NCI-H748 (cell line): ENCODE measurements at regions not wholly inside any gene's neighbourhood (a gene's known extent, or its start where the extent isn't known, plus 50 kb on each side); places are given as distances from the start of the nearest gene placed in this dataset.
"Not testable (repeated sequence)": the region's sequence is repeated elsewhere in the genome, so short reads cannot be mapped to it uniquely, and the experiment has no call there.

ENCODE experiments used
- DNase-seq: peaks from one replicate; lab custom pipeline; 2025; ENCODE audit not compliant: unreplicated experiment; lab: John Stamatoyannopoulos, UW

- DNase-seq, result no peak
These were observed 50.2 kb upstream of the DACT2 start for GRCh38 chr6:168369786-168370185.

GRCh38 chr6:168370310-168370991, 50.9 kb upstream of the DACT2 start:
- peak; percentile 74 for DNase-seq

DNA sequence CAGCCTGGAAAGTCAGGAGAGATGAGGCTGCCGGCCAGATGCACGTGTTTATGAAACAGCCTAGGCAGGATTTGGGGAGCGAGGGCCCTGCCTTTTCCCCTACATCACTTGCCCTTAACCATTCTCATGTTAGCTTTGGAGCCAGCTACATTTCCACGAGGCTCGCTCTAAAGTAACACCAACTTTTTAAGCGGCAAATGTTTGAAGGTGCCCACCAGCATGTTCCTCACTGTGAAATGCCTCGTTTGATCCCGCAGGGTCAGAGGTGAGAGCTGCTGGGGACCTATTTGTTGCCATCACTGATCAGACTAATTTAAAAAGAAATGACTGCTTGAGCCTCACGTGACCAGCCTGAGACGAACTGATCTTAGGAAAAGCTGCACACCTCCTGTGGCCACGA, 51.6 kb upstream of the DACT2 start:
- DNase-seq, result no peak

GRCh38 chr6:168371618-168371980, 52.0 kb upstream of the DACT2 start:
- DNase-seq, result no peak

DNA sequence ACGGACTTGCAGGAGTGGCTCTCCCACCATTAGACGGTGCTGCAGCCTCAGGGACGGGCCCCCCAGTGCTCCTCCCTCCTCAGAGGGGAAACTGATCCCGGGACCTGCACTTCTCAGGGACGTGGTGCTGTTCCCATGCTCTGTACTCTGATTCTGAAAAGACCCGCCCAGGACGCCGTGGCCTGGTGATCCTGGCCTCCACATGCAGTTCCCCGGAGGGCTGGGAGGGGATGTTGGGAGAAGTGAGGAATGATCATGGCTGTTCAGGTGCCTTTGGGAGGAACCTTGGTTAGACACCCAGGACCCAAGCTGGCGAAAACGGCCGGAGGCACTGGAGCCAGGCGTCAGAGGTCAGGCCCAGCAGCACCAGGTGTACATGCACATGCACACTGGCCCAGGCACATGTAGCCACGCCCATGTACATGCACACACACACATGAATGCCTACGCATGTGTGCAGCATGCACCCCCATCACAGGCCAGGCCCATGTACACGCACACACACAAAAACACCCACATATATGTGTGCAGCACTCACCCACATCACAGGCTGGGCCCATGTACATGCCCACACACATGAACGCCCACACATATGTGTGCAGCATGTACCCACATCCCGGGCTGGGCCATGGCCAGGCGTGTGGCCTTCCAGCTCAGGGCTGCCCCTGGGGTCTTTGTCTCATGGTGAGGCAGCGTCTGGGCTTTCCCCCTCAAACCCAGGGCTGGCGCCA, 52.6 kb upstream of the DACT2 start:
- DNase-seq, result no peak

DNA sequence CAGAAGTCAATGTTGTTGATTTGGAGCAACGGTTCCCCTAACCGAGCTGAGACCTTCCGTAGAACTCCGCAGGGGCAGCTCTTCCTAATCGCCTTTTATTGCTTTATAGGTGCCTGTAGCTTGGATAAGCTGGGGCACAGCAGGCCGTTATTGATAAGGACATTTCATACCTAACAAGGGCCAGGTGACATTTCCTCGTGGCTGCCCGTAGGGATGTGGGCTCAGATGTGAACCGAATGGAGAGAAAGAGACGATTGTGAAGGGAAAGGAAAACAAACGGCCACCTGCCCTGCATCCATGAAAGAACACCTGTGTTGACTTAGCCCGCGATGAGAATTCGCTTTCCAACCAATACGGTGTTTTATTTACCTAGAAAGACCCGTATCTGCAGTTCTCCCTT, 53.3 kb upstream of the DACT2 start:
- DNase-seq, result peak; percentile 97

GRCh38 chr6:168373389-168373788, 53.8 kb upstream of the DACT2 start:
- DNase-seq, result no peak

DNA sequence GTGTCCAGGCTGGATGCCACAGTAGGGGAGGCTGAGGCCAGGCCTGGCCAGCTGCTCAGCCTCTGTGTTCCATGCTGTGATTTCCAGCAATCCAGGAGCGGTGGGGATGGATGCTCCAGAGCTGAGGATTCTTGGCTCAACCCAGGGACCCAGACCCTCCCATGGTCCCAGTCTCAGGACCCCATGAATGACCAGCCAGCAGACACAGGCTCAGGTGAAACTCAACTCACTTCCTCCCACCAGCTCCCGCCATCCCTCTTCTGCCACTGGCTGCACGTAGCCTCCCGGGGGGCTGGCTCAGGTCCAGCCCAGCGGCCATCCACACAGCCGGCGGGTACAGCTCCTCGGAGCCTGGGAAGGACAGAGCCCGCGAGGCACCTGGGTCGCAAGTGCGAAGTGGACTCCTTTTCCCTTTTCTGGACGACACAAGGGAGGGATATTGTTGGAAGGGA, 54.5 kb upstream of the DACT2 start:
- peak; percentile 43 for DNase-seq

GRCh38 chr6:168374541-168375071, 55.0 kb upstream of the DACT2 start:
- no peak for DNase-seq

GRCh38 chr6:168376120-168376519, 56.5 kb upstream of the DACT2 start:
- peak; percentile 87 for DNase-seq

DNA sequence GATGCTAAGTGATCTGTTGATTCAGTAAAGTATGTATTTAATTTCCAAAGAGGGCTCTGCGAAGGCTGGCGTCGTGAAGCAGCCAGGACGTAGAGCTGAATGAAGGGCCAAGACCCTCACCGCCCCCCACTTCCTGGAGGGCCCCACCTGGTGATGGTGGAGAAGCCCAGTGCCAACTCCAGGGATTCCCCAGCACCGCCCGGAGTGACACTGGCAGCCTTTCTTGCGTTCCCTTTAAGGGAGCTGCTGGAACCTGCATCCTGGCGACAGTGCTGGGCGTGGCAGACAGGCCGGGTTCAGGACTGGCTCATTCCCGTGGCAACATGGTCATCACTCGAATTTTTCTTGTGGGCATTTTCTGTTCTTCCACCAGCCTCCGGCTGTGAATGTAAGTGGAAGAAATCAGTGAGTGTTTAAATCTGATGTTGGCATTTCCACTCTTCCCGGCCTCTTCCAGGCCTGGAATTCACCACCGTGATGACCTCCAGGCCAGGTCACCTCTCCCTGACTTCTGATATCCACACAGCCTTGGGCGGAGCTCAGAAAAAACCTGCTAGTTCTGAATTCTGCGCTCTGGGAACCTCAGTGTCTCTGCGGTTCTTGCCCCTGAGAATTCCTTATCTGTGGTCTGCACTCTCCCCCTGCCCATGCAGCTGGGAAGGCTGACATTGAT, 57.4 kb upstream of the DACT2 start:
- DNase-seq, result peak; percentile 49

DNA sequence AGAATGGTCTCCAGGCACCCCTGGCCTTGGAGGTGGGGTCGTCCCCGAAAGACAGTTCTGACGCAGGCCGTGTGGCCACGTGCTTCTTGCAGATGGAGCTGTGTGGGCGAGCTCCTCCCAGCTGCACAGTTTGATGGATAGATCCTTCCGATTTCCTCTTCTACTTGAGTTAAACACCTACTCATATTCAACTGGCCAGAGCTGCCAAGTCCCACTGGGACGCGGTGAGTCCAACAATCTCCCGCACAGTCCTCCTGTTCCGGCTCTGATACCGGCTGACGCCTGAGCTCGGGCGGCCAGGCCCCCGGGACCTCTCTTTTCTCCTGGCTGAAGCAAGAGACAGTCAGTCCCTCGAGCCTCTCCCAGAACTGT, 57.9 kb upstream of the DACT2 start:
- no peak for DNase-seq

GRCh38 chr6:168377856-168378832, 58.6 kb upstream of the DACT2 start:
- DNase-seq, result no peak

GRCh38 chr6:168379579-168379978, 60.0 kb upstream of the DACT2 start:
- not testable (repeated sequence) for DNase-seq

DNA sequence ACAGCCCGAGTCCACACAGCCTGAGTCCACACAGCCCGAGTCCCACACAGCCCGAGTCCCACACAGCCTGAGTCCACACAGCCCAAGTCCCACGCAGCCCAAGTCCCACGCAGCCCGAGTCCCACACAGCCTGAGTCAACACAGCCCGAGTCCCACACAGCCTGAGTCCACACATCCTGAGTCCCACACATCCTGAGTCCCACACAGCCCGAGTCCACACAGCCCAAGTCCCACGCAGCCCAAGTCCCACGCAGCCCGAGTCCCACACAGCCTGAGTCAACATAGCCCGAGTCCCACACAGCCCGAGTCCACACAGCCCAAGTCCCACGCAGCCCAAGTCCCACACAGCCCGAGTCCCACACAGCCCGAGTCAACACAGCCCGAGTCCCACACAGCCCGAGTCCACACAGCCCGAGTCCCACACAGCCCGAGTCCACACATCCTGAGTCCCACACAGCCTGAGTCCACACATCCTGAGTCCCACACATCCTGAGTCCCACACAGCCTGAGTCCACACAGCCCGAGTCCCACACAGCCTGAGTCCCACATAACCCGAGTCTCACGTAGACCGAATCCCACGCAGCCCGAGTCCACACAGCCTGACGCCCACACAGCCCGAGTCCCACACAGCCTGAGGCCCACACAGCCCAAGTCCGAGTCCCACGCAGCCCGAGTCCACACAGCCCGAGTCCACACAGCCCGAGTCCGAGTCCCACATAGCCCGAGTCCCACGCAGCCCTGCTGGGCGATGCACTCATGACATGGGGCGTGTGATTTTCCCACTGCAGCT, 60.6 kb upstream of the SMOC2 start:
- DNase-seq, result not testable (repeated sequence)

- no peak for DNase-seq
These were observed 59.9 kb upstream of the SMOC2 start for GRCh38 chr6:168380956-168381605.

GRCh38 chr6:168381726-168382458, 59.1 kb upstream of the SMOC2 start:
- no peak for DNase-seq

GRCh38 chr6:168383062-168383854, 57.7 kb upstream of the SMOC2 start:
- DNase-seq, result no peak
